Stimulated activated CD4-positive, alpha-beta T cell treated with anti-CD3 and anti-CD28 coated beads, Interleukin-12 subunit alpha, Interleukin-12 subunit beta, amount 100 ng/mL, for 24 hours (primary cell): ENCODE measurements at regions not wholly inside any gene's neighbourhood (a gene's known extent, or its start where the extent isn't known, plus 50 kb on each side); places are given as distances from the start of the nearest gene placed in this dataset.
A peak's percentile ranks its signal among the peaks of the same experiment; 100 is the strongest.

Experiments used
- DNase-seq, 2 experiments: peaks; one replicate each; pipeline ENCODE4 v3.0.0-alpha.2; 2020; ENCODE audit warnings: low read depth in 2 of 2

DNA sequence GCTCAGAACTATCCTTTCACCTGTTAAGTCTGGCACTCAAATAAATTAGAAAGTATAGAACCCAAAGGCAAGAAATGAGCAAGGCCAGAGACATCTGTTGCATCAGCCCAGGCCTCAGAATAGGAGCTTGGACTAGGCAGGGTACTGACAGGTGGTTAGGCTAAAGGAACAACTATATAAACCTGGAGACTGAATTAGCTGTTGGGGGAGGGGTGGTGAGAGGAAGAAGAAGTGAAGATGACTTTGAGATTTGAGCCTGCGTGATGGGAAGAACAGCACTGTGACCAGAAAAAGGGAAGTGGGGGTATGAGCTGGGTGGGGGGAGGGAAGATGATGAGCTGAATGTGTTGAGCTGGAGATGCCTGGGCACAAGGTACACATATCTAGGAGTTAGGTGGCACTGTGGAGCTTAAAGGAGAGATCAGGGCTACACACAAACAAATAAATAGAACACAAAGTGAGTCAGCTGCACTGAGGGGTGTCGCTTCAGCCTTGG lies 244.7 kb downstream of the PTEN start:
- no peak for DNase-seq

DNA sequence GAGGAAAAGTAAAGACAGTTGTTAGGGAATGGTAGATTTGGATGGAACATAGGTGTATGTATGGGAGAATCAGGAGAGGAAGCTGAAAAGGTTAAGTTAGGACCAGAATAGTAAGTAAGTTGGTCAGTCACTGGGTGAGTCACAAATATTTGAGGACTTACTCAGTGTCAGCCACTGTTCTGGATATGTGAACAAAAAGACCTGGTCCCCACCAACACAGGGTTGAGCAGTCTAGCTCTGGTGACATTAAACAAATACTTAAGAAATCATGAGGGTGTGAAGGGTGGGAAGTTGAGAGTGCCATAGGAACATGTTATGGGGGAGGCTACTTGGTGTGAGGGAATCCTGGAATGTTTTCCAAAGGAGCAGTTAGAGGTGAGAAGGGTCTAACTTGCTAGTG lies 246.9 kb downstream of the PTEN start:
- DNase-seq: no peak

DNA sequence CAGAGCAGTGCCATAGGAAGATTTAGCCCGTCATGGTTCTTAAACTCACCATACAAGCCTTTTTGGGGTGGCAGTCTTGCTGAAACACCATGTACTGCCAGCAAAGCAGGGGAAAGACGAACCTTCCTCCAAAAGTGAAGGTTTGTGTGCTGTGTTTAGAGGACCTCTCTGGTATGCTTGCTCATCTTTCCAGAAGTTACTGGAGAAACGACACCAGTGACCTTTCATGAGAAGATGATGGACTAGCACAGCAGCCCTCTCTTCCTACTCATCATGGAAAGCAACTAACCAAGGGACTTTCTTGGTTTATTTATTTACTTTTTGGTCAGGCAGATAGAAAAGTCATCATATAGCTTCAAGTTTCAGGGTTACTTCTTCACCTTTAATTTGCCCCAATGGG lies 247.4 kb downstream of the PTEN start:
- no peak for DNase-seq

DNA sequence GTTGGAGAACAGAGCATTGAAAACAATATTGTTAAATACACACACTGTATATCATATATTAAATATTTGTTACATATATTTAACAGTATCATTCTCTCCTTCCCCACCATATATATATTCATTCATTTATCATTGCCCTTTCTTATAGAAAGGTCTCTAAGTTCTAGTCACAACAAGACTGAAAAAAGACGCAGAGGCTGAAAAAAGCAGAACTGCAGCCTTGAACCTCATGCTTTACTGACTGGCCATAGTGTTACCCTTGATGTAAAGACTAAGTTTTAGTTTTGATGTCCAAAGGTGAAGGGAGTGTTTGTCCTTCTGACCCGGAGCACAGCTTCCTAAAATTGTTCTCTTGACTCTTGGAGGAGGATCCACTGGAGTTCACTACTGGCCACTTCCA lies 247.9 kb downstream of the PTEN start:
- DNase-seq: no peak

DNA sequence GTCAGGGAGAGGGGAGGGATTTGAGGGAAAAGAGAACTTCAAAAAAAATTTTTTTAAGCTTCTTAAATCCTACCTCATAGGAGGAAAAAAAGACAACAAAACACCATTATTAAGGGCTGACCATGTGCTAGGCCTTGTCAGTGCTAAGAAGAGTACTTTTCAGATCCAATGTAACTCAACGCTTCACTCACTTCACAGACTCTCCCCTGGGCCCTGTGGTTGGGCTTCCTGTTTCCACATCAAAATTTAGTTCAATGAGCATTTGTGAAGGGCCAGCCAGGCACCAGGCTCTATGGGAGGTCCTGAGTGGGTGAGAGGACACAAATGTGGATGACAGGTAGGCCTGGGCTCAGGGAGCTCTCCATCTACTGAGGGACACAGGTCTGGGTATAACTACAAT lies 249.8 kb downstream of the PTEN start:
- no peak for DNase-seq

DNA sequence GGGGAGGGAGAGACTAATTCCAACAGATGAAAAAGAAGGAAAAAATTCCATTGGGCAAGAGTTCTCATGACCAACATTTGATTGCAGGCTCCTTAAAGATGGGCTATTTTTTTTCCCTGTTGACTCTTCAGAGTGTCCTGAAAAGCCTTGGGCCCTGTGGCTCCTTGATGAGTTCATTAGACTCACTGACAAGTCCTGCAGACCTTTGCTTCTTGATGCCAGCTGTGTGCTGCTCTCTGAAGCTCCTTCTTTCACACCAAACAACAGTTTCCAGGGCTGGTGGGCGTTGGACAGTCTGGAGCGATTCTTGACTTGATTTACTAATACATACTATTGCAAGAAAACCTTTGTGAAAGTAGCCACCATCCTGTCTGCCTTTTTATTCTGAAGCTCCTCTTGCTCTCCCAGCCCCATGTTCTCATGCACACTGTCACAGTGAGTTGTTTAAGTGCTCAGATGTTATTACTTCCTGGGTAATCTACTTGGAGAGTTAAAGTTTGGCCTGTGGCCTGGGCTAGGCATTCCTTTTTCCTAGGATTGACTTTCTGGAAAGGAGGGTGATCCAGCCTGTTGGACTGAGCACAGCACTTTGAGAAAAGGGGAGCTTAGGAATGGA lies 250.3 kb downstream of the PTEN start:
- no peak for DNase-seq

DNA sequence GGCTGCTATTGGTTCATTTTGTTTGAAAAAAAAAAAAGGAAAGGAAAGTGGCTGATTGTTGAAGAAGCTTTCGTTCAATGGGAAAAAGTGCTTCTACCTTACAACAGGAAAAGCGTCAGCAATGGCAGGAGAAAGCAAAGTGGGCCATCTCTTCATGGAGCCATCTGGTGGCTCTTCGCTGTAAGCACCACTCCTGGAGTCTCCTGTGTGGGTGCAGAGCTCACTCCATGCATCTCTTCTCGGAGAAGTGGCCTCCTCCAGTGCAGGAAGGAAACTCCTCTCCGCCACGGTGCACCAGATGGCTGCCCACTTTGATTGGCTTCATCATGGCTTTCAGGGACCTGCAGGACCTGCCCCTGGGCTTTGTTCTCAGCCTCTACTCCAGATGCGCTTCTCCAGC lies 250.9 kb downstream of the PTEN start:
- no peak for DNase-seq

DNA sequence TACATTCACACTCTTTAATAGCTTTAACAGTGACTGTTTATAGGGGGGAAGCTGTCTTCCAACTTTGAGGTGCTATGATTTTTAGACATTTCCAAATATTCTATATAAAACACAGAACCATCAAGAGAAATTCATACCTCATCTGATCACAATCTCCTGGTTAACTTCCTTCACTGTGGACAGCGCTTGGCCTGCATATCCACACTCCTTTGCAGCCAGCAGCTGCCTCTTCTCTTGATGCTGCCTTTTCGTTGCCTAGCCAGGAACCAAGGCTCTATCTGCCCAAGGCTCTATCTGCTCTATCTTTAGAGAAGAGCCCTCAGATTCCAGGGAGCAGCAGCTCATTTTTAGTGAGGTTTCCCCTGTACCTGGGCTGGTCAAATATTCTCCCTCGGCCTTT lies 252.0 kb downstream of the PTEN start:
- DNase-seq: no peak

DNA sequence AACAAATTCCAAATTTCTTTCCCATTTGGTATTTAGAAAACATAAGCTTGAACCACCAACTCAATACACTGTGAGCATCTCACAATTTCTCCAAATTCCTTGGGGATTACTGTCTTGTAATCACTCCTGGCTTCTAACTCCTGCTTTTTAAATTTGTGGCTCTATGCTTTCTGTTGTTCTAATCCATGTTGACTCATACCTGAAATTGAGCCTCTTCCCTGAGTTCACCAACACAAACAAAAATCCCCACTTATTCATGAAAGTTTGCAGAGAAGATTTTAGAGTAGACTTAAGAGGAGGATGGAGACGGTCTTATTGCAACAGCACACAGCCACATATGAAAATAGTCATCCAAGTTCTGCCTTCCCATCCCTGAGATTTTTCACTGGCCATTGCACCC lies 252.5 kb downstream of the PTEN start:
- no peak for DNase-seq

DNA sequence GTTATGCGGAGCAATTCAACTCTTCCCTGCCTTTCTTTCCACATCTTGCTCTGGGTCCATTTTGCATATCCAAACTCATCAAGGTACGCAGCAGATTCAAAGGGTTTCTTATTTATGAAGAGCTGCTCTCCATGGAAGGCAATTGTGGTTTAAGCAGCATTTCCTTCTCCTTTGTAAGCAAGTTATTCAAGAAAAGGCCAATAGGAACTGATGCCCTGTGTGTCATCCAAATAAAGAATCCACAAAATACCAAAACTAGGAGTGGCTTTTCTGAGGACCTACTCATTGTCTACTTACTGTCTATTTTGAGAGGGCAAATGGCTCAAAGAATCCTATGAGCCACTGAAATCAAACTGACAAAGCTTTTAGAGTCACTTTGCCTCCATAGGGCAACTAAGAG lies 253.1 kb downstream of the PTEN start:
- no peak for DNase-seq

DNA sequence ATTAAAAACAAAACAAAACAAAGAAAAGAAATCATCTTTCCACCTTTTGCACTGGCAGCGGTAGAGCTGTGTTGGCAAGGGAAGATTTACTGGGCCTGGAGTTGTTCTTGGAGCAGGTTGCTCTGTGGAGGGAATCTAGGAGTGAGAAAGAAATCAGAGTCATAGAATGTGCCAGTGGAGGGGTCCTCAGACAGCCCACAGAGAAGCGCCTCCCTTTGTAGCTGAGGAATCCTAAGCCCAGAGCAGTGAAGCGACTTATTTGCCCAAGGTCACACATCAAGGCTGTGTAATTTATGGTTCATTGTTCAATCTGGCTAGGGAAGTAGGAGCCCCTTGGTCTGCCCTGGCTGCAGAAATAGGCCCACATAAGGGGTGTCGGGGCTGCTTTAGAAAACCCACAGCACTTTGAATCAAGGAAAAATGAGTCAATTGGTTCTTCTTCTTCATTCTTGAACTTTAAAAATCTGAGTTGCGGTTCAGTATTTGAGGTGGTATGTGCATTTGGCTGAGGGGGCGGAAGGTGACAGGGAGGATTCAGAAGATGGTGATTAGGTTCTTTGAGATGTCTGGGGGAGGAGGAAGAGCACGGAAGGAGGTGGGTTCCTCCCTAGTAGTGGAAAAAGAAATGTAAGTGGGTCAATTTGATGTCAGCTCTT lies 253.7 kb downstream of the PTEN start:
- DNase-seq: peak; percentile 16 to 48

DNA sequence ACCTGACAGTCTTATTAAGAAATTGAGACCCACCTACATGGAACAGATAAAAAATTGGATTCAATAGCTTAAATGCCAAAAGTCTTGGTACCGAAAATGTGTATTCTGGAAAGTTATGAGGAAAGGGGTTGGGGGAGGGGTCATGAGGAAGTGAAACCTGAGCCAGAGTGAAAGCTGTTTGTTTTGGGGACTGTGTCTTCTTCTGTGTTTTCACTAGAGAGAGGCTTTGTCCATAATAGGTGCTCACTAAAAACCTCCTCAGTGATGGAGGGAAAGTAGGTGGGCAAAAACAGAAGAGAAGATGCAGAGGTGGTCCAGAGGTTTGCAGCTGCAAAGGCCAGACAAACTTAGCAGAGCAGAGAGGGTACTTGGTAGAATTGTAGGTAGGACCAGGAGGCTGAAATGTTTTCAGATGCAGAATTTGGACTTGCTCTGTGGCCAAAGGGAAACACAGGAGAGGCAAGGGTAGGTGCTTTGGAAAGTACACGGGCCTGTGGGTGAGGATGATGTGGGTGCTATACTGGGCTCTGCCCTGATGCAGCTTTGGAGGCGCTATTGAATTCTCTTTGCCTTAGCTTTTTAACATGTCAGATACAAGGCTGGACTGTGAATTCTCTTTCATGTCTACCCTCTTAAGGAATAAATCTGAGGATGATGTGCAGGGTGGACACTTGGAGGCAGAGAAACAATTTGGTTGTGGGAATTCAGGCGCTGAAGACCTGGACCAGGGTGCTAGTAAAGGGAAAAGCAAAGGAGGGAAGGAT lies 254.6 kb downstream of the PTEN start:
- DNase-seq: no peak

DNA sequence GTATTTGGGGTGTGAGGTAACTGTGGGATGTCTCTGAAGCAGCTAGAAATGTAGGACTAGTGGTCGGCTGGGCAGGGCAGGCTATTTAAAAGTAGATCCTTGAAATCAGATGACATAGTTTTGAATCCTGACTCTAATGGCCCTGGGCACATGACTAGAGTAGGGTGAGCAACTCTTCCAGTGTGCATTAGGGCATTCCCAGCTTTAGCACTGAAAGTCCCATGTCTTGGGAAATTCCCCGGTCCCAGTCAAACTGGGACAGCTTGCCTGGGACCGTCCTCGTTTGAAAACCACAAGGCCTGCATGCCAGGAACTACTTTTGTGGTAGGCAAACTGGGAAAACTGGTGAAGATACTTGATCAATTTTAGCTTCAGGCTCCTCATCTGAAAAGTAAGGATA lies 255.3 kb downstream of the PTEN start:
- no peak for DNase-seq

DNA sequence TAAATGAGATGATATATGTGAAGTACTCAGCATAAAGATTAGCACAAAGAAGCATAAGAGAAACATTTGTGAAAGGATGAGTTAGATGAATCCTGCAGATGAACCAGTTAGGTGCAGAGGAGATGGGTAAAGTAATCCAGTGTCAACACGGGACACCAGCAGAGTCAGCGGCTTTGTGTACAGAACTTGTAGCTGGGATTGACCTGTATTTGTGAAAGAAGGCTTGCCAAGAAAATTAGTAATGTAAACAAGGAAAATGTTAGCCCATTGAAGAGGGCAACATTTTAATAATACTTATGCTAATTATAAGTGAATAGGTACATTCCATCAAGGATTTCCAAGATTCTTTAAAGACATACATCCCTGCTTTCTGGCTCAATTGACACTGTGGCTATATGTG lies 255.7 kb downstream of the PTEN start:
- no peak for DNase-seq

DNA sequence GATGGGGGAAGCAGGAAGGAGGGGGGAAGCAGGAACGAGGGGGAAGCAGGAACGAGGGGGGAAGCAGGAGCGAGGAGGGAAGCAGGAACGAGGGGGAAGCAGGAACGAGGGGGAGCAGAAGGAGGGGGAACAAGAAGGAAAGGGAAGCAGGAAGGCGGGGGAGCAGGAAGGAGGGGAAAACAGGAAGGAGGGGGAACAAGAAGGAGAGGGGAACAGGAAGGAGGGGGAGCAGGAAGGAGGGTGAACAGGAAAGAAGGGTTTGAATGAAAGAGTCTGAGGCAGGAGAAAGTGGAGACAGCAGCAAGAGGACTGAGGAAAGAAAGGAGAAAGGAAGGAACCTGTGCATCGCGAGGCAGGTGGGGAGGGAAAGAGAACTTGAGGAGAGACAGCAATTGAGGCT lies 256.6 kb downstream of the PTEN start:
- DNase-seq: no peak

DNA sequence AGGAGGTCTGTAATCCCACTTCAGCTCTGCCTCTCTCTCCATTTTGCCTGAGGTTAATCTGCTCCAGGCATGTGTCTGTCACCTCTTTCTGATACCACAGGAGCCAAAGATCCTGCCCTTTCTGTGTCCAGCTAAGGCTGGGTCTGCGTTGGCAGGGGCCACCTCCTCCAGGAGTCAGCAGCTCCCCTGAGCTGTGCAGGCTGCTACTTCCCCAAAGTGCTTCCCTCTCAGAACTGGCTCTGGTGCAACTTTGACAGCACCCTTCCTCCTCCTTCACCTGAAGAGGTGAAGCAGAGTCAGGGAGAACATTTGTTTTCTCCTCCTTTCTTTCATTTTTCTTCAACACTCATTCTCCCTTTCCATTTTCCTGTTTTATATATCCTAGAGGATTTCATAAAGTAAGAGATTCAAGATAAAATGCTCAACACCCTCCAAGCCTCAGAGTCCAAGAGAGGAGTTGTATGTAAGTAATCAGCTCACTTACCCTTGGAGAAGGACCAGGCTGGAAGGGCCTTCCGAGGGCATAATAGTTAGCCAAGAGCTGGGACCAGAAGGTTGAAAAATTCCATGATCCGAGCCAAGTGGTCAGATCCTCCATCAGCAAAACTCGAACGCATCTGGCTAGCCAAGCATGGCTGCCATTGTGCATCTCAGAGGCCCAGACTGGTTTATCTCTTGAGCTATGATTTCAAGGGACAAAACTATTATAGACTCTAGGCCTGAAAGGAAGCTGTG lies 257.3 kb downstream of the PTEN start:
- DNase-seq: no peak

DNA sequence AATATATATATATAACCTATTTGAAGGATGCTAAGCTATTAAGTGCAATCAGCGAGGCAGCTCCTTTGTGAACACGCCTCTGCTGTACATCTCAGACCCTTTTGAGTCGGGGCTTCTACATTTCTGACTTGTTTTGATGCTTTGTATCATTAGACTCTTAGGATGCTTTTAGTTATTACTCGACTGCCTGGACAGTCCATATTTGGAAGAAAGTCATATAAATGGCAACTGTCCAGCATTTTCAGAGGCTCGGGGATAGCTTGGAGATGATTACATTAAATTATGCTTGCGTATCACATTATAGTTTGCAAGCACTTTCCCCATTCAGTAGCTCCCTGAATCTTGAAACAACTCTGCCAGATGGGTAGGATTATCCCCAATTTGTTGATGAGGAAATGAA lies 257.9 kb downstream of the PTEN start:
- no peak for DNase-seq

DNA sequence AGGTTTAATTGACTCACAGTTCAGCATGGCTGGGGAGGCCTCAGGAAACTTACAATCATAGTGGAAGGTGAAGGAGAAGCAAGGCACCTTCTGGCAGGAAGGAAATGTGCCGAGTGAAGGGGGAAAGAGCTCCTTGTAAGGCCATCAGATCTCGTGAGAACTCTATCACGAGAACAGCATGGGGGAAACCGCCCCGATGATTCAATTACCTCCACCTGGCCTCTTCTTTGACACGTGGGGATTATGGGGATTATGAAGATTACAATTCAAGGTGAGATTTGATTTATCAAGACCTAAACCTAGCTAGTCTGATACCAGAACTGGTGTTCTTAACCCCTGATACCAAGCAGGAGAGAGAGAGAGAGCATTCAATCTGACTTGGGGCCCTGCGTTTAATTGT lies 258.7 kb downstream of the PTEN start:
- no peak for DNase-seq

DNA sequence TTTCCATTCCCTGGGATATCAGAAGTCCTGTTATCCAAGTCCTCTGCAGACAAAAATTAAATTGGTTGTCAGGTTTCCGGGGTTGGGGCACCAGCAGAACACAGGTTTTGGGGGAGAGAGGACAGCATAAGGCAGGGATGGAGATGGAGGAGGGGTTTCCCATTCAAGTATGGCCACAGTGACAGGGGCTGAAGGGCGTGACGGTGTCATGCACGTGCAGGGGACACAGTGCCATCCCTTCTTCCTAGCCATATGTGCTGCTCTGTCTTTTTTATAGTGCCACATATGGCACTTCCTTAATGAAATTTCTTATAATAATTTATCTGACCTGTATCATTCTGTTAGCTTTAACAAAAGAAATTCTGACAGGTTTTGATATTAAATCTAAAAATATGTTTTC lies 259.2 kb downstream of the PTEN start:
- DNase-seq: no peak

DNA sequence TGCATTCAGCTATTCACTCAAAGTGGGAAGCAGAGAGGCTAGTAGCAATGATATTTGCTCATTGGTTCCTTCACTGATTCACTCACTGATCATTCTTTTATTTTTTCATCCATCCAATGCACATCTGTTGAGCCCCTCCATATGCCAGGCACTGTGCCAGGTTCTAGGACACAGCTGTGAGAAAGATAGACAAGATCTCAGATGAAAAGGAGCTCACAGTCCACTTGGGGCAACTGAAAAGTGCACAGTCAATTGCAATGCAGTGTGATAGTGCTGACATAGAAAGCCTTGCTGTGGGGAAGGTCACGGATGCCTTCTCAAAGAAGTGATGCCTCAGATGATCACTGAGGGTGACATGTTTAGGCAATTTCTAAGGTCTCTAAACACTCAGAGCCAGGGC lies 262.3 kb downstream of the PTEN start:
- no peak for DNase-seq

DNA sequence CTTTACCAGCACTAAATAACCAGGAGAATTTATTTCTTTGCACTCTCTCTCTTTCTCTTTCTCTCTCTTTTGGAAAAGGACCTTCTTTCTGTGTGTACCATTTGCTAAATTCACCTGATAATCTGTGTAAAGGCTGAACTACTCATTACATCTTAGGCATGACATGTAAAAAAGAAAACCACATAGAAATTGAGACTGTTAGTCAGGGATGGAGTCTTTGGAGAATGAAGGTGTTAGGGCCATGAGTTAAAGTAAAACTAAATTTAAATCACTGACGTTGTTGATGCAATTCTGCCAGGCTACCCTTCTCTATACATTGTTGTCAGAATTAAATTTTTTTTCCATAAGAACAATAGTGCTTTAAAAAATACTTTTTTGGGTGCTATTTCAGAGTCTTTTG lies 263.3 kb downstream of the PTEN start:
- DNase-seq: no peak

DNA sequence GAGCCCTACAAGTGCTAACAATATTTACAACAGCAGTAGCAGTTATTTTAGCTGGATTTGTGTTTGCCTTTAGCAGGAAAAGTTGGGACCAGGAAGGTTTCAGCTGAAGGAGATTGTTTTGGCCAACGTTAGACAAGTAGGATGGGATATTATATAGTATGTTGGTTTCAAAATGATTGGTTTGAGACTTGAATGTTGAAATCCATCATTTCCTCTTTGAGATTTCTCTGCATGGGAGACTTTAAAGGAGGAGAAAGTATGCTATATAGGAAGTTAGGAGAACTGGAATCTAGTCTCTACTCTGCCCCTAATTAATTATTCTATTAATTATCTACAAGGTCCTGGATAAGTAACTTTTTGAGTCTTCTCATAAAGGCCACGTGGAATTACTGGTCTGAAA lies 263.8 kb downstream of the PTEN start:
- DNase-seq: no peak

DNA sequence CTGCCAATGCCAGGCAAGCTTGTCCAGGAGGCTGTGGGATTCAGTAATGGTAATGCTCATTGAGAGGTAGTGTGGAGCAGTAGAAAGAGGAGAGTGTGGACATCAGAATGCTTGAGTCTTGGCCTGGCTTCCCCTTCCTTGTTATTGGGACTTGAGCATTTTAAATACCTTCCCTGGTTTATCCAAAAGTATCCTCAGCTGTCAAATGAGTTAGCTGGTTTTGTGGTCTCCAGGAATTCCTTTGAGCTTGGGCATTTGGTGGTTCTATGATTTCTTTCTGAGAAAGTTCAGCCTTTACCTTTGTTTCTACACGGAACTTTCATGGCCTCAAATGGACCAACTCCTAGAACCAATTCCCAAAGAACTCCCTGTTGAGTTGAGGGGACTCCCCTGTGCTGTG lies 264.3 kb downstream of the PTEN start:
- no peak for DNase-seq
